Aorta (tissue), 5 donors: ENCODE measurements at regions not wholly inside any gene's neighbourhood (a gene's known extent, or its start where the extent isn't known, plus 50 kb on each side); places are given as distances from the start of the nearest gene placed in this dataset.

ENCODE experiments used
- ATAC-seq: fragments of 200-7000 bp; cut with Tn5 transposase; one replicate; pipeline ENCODE4 v1.9.1; 2022; ENCODE audit warnings: moderate library complexity; ENCODE audit not compliant: low FRiP score
- DNase-seq, 2 donors: peaks; one replicate each; pipeline ENCODE4 v3.0.0-alpha.2; 2020
- H3K27ac ChIP-seq, 2 donors: one replicate each; pipeline ENCODE4 v1.5.1; 2013; ENCODE audit warnings: low read length in 2 of 2, mild to moderate bottlenecking in 2 of 2, moderate library complexity in 2 of 2, control low read depth in 1 of 2, inconsistent platforms in 1 of 2, low read depth in 1 of 2
- H3K27me3 ChIP-seq, 2 donors: one replicate each; pipeline ENCODE4 v1.6.1; 2013; ENCODE audit warnings: control low read depth in 1 of 2, low read length in 1 of 2, mild to moderate bottlenecking in 1 of 2, moderate library complexity in 1 of 2; ENCODE audit not compliant: insufficient read depth in 2 of 2, control insufficient read depth in 1 of 2
- H3K36me3 ChIP-seq, 2 donors: one replicate each; pipeline ENCODE4 v1.6.1; 2013; ENCODE audit warnings: control low read depth in 1 of 2, low read length in 1 of 2, mild to moderate bottlenecking in 1 of 2; ENCODE audit not compliant: insufficient read depth in 2 of 2, control insufficient read depth in 1 of 2
- H3K4me1 ChIP-seq, 2 donors: one replicate each; pipeline ENCODE4 v1.6.1; 2013; ENCODE audit warnings: low read length in 2 of 2, control low read depth in 1 of 2, mild to moderate bottlenecking in 1 of 2, moderate library complexity in 1 of 2; ENCODE audit not compliant: insufficient read depth in 2 of 2, control insufficient read depth in 1 of 2
- H3K4me3 ChIP-seq, 2 donors: one replicate each; pipeline ENCODE4 v1.5.1; 2013; ENCODE audit warnings: low read length in 2 of 2, control low read depth in 1 of 2, mild to moderate bottlenecking in 1 of 2
- H3K9me3 ChIP-seq: one replicate; pipeline ENCODE4 v1.6.1; 2013; ENCODE audit warnings: mild to moderate bottlenecking, low read length; ENCODE audit not compliant: control insufficient read depth
- WGBS, 2 donors: extraction: QIAGEN DNeasy Blood & Tissue Kit; methylation state at CpG; one replicate each; pipeline ENCODE4 v1.1.7; 2013; 5-methylcytosine and 5-hydroxymethylcytosine counted together
- intact Hi-C, 2 donors: fragments of 100-400 bp; cut with DNase I; formaldehyde crosslinking; loops; one replicate each; pipeline versions ENCODE4 v1.14.2 to v1.15.0; 2022
- donor health status: healthy with polysubstance abuse.
- donor health status: Bipolar disorder and iron deficiency.
- donor health status: DM: no; HTN: no; CAD: no.
- donor health status: DM: no; HTN: no; CAD: no.
- donor health status: DM: yes; HTN: yes; CAD: no.

- WGBS, 2 donors: 61% methylated on average over 2 of the region's 2 CpGs
- Histone ChIP-seq H3K4me3 (no peak overlapping the region), H3K36me3 (no peaks in the 10 kb centered on the region), H3K9me3 (no peaks in the 10 kb centered on the region), H3K4me1 (peaks cover 0 to 2% of the 10 kb centered on the region in 2 donors), H3K27ac (no peak overlapping the region), H3K27me3 (peaks cover 0 to 1% of the 10 kb centered on the region in 2 donors)
- no peak for ATAC-seq
- intact Hi-C loops: no loop called here
- peak in 1 of 2 donors; percentile 58 for DNase-seq
Observed at GRCh38 chr13:78022164-78022877, 103.7 kb upstream of the EDNRB start.

GRCh38 chr13:78020861-78021260, 102.2 kb upstream of the EDNRB start:
- peaks cover 0 to 1% of the 10 kb centered on the region in 2 donors for H3K27me3 ChIP-seq
- 40 to 42% methylated on average over 7 of the region's 7 CpGs for WGBS, 2 donors
- H3K4me3 ChIP-seq: no peak overlapping the region
- H3K36me3 ChIP-seq: no peaks in the 10 kb centered on the region
- H3K4me1 ChIP-seq: peaks cover 0 to 2% of the 10 kb centered on the region in 2 donors
- H3K9me3 ChIP-seq: no peaks in the 10 kb centered on the region
- H3K27ac ChIP-seq: no peak overlapping the region
- intact Hi-C loops: no loop called here
- DNase-seq: no peak
- no peak for ATAC-seq

DNA sequence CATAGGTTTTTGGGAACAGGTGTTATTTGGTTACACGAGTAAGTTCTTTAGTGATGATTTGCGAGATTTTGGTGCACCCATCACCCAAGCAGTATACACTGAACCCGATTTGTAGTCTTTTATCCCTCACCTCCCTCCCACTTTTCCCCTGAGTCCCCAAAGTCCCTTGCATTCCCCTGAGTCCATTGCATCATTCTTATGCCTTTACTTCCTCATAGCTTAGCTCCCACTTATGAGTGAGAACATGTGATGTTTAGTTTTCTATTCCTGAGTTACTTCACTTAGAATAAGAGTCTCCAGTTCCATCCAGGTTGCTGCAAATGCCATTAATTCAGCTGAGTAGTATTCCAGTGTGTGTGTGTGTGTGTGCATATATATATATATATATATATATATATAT, 97.2 kb upstream of the EDNRB start:
- Histone ChIP-seq H3K27ac (no peak overlapping the region), H3K27me3 (no peaks in the 10 kb centered on the region), H3K9me3 (peaks cover 1% of the 10 kb centered on the region), H3K4me1 (no peaks in the 10 kb centered on the region), H3K36me3 (no peaks in the 10 kb centered on the region), H3K4me3 (no peak overlapping the region)
- WGBS, 2 donors: 69 to 74% methylated on average over 3 of the region's 3 CpGs
- DNase-seq: no peak
- intact Hi-C loops: no loop called here
- ATAC-seq: no peak

- Histone ChIP-seq H3K9me3 (peaks cover 1% of the 10 kb centered on the region), H3K36me3 (no peaks in the 10 kb centered on the region), H3K4me3 (no peak overlapping the region), H3K27ac (no peak overlapping the region), H3K27me3 (no peaks in the 10 kb centered on the region), H3K4me1 (no peaks in the 10 kb centered on the region)
- no peak for ATAC-seq
- no peak for DNase-seq
- 61 to 71% methylated on average over 2 of the region's 2 CpGs for WGBS, 2 donors
- intact Hi-C loops: no loop called here
Observed at GRCh38 chr13:78012046-78012445, 93.4 kb upstream of the EDNRB start.

DNA sequence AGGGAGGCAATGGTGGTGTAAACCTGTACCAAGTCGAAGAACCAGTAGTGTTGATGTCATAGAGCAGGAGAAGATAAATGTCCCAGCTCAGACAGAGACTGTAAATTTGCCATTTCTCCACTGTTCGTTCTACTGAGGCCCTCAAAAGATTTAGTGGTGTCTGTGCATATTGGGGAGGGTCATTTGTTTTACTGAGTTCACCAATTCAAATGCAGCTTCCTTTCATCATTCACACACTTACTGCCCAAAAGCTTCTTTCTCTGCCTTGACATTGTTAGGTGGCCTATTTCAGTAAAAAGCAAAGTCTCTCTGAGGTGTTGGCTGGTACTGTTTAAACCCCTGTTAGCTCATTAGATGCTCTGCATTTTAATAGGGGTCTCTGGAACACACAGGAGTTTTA, 86.2 kb upstream of the EDNRB start:
- no peak overlapping the region for H3K4me3 ChIP-seq
- 38 to 54% methylated on average over 2 of the region's 2 CpGs for WGBS, 2 donors
- intact Hi-C loops: no loop called here
- ATAC-seq: no peak
- no peaks in the 10 kb centered on the region for H3K9me3 ChIP-seq
- H3K27me3 ChIP-seq: no peaks in the 10 kb centered on the region
- no peak for DNase-seq
- no peaks in the 10 kb centered on the region for H3K36me3 ChIP-seq
- H3K4me1 ChIP-seq: no peaks in the 10 kb centered on the region
- H3K27ac ChIP-seq: no peak overlapping the region

GRCh38 chr13:77999746-78000145, 81.1 kb upstream of the EDNRB start:
- H3K9me3 ChIP-seq: peaks cover 2% of the 10 kb centered on the region
- no peak overlapping the region for H3K4me3 ChIP-seq
- no peak for DNase-seq
- no peaks in the 10 kb centered on the region for H3K36me3 ChIP-seq
- H3K27ac ChIP-seq: no peak overlapping the region
- no peaks in the 10 kb centered on the region for H3K4me1 ChIP-seq
- no peaks in the 10 kb centered on the region for H3K27me3 ChIP-seq
- ATAC-seq: no peak
- intact Hi-C loops: no loop called here

DNA sequence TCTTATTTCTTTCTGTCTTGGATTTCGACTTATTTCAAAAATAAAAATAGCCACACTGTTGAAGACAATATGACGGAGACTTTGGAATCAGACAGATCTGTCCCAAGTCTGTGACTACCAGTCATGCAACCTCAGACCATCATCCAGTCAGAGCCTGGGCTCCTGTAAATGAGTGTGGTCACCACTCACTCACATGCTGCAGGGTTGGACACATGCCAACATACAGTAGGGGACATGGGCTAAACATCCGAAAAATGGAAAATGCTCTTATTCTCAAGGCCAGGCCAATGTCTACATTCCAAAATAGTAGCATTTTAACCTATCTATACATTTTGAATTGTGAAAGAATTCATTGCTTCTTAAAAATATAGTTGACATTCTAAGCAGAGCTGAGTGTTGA, 75.5 kb upstream of the EDNRB start:
- H3K27me3 ChIP-seq: no peaks in the 10 kb centered on the region
- no peaks in the 10 kb centered on the region for H3K4me1 ChIP-seq
- H3K27ac ChIP-seq: no peak overlapping the region
- H3K4me3 ChIP-seq: no peak overlapping the region
- DNase-seq (no peak), ATAC-seq (no peak)
- intact Hi-C loops: no loop called here
- no peaks in the 10 kb centered on the region for H3K36me3 ChIP-seq
- H3K9me3 ChIP-seq: peaks cover 2% of the 10 kb centered on the region
- WGBS, 2 donors: 29 to 41% methylated on average over 3 of the region's 3 CpGs

DNA sequence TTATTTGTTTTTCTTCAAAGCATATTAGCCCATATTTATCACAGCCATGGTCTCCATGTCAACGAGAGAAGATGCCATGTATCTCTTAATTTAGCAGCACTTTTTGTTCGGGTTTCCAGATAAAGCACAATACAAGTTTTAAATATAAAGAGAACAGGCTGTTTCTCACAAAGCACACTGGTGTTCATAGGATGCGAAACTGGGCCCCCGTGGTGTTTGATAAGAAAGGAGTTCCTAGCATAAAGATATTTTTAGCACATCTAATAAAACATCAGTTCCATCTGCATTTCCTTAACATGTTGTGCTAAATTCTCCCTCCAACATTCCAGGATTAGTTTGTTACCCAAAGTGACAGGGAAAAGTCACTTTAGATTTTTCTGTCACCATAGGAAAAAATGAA, 72.4 kb upstream of the EDNRB start:
- ATAC-seq (no peak), DNase-seq (no peak)
- no peaks in the 10 kb centered on the region for H3K4me1 ChIP-seq
- intact Hi-C loops: no loop called here
- H3K27ac ChIP-seq: no peak overlapping the region
- H3K4me3 ChIP-seq: no peak overlapping the region
- no peaks in the 10 kb centered on the region for H3K36me3 ChIP-seq
- H3K27me3 ChIP-seq: no peaks in the 10 kb centered on the region
- 24 to 33% methylated on average over 4 of the region's 4 CpGs for WGBS, 2 donors
- peaks cover 2% of the 10 kb centered on the region for H3K9me3 ChIP-seq

DNA sequence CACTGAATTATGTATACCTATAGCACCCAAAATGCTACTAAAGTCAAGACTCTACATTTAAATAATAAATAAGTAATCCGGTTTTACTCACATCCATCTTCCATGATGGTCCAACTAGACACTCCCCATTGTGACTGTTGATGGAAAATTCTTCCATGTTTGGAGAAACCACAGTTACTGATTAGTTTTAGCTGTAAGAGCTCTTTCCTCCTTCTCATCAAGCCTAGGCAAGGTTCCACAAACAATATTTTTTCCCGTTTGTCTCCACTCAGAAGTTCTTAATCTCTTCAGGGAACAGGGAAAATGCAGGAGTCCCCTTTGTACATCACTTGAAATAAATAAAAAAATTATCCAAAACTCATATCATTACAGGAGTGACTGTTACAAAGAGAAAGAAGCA, 70.7 kb upstream of the EDNRB start:
- intact Hi-C loops: no loop called here
- 44 to 45% methylated on average over 2 of the region's 2 CpGs for WGBS, 2 donors
- Histone ChIP-seq H3K9me3 (no peaks in the 10 kb centered on the region), H3K4me3 (no peak overlapping the region), H3K4me1 (no peaks in the 10 kb centered on the region), H3K27ac (no peak overlapping the region), H3K36me3 (no peaks in the 10 kb centered on the region), H3K27me3 (no peaks in the 10 kb centered on the region)
- DNase-seq: no peak
- no peak for ATAC-seq
